ENCODE measurements at regions not wholly inside any gene's neighbourhood (a gene's known extent, or its start where the extent isn't known, plus 50 kb on each side); places are given as distances from the start of the nearest gene placed in this dataset.
"Not testable (repeated sequence)": the region's sequence is repeated elsewhere in the genome, so short reads cannot be mapped to it uniquely, and the experiment has no call there.

DNA sequence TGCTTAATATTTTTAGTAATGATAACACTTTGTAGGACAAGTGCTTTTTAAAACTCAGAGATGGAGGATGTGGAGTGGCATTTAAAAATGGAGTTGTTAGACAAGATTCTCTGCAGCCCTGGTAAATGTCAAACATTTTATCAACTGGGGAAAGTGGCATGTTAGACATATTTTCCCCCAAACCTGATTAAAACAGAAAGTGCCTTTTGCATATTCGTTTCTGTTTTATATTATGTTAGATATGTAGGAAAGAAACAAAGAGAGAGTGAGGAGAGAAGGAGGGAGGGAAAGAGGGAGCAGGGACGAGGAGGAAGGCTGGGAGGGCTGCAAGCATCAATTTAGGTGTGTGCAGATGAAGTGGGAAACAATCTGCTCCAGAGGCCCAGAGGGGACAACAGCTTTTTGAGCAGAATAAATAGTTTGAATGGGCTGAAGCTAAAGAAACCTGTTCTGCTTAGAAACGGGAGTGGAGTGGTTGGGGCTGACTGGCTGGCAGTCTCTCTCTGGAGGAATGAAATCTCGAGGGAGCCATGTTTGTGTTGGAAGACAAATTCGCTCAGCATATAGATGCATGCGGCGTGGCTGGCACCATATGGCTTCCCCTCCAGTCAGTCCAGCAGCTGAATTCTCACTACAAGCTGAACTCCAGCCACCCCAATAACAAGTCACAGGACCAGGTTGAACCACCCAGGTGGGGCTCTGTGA lies 502.2 kb downstream of the AJAP1 start:
- Mint-ChIP-seq H3K27ac (no peak overlapping the region), H3K9me3 (peaks cover 10% of the 10 kb centered on the region), H3K4me3 (no peak overlapping the region), H3K27me3 (ENCODE audit: low read depth) (no peaks in the 10 kb centered on the region), H3K36me3 (ENCODE audit: low read depth) (no peaks in the 10 kb centered on the region), H3K4me1 (ENCODE audit: low read depth) (no peaks in the 10 kb centered on the region)
- no peak for DNase-seq (ENCODE audit: low spot score)

DNA sequence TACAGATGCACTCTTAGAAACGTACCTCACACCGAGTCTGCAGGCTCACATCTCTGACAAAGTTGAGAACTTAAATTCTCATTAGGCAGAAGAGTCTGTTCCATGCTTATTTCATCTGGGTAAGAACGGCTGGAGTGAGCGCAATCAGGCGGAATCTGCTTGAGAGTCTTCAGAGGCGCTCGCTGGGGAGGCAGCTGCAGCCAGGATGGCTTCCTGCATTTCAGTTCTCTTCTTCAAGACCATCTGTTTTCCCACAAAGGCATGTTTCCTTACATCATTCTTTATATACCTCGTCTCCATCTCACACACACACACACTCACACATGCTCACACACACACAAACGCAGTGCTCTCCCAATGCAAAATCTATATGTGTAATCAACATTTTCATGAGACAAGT lies 497.1 kb downstream of the AJAP1 start:
- Mint-ChIP-seq H3K4me1 (ENCODE audit: low read depth) (no peaks in the 10 kb centered on the region), H3K9me3 (peaks cover 5% of the 10 kb centered on the region), H3K27me3 (ENCODE audit: low read depth) (no peaks in the 10 kb centered on the region)

GRCh38 chr1:5150191-5150590 lies 495.8 kb downstream of the AJAP1 start:
- Mint-ChIP-seq H3K9me3 (peaks cover 4% of the 10 kb centered on the region), H3K27ac (no peak overlapping the region), H3K36me3 (ENCODE audit: low read depth) (no peaks in the 10 kb centered on the region), H3K4me1 (ENCODE audit: low read depth) (no peaks in the 10 kb centered on the region), H3K4me3 (no peak overlapping the region), H3K27me3 (ENCODE audit: low read depth) (no peaks in the 10 kb centered on the region)
- no peak for DNase-seq (ENCODE audit: low spot score)

More for the DNA sequence above, 497.1 kb downstream of the AJAP1 start:
- H3K4me3 Mint-ChIP-seq, result no peak overlapping the region
- no peak overlapping the region for H3K27ac Mint-ChIP-seq
- H3K36me3 Mint-ChIP-seq (ENCODE audit: low read depth), result no peaks in the 10 kb centered on the region
- no peak for DNase-seq (ENCODE audit: low spot score)

GRCh38 chr1:5147806-5148205 lies 493.4 kb downstream of the AJAP1 start:
- Mint-ChIP-seq H3K27me3 (ENCODE audit: low read depth) (peaks cover 2% of the 10 kb centered on the region), H3K4me3 (no peak overlapping the region), H3K4me1 (ENCODE audit: low read depth) (no peaks in the 10 kb centered on the region), H3K9me3 (no peaks in the 10 kb centered on the region), H3K27ac (no peak overlapping the region), H3K36me3 (ENCODE audit: low read depth) (no peaks in the 10 kb centered on the region)
- DNase-seq (ENCODE audit: low spot score), result no peak

DNA sequence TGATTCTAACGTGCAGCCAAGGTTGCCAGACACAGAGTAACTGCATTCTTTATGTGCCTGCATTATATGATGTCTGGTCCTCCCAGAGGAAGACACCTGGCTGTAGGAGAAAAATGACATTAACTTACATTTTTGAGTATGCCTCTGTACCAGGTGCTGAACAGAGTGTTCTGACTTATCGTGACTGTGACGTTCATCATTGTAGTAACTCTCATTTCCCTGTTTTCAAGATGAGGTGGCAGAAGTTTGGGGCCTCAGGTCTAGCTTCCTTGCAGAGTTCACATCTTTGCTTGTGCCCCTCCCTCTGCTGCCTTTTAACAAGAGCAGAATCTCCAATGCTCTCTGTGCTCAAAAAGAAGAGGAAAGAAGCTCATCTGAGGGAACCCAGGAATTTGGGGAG lies 488.0 kb downstream of the AJAP1 start:
- no peak for DNase-seq (ENCODE audit: low spot score)
- Mint-ChIP-seq H3K9me3 (no peaks in the 10 kb centered on the region), H3K27ac (no peak overlapping the region), H3K27me3 (ENCODE audit: low read depth) (peaks cover 2% of the 10 kb centered on the region), H3K36me3 (ENCODE audit: low read depth) (no peaks in the 10 kb centered on the region), H3K4me3 (no peak overlapping the region), H3K4me1 (ENCODE audit: low read depth) (peaks cover 1% of the 10 kb centered on the region)

DNA sequence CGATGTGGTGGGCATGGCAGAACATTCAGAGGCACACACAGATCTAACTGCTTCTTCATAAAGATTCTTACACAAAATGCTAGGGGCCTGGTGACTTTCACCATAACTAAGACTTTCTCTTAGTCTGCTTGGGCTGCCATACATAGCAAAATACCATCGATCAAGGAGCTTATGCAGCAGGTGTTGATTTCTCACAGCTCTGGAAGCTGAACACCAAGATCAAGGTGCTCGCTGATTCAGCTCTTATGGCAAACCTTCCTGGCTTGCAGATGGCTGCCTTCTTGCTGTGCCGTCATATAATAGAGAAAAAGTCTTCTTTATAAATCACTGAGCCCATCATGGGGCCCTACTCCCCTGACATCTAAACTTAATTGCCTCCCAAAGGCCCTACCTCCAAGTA lies 487.3 kb downstream of the AJAP1 start:
- no peak for DNase-seq (ENCODE audit: low spot score)
- H3K4me3 Mint-ChIP-seq, result no peak overlapping the region
- H3K36me3 Mint-ChIP-seq (ENCODE audit: low read depth), result no peaks in the 10 kb centered on the region
- H3K9me3 Mint-ChIP-seq, result no peaks in the 10 kb centered on the region
- H3K27me3 Mint-ChIP-seq (ENCODE audit: low read depth), result peaks cover 2% of the 10 kb centered on the region
- H3K4me1 Mint-ChIP-seq (ENCODE audit: low read depth), result peaks cover 1% of the 10 kb centered on the region
- no peak overlapping the region for H3K27ac Mint-ChIP-seq

DNA sequence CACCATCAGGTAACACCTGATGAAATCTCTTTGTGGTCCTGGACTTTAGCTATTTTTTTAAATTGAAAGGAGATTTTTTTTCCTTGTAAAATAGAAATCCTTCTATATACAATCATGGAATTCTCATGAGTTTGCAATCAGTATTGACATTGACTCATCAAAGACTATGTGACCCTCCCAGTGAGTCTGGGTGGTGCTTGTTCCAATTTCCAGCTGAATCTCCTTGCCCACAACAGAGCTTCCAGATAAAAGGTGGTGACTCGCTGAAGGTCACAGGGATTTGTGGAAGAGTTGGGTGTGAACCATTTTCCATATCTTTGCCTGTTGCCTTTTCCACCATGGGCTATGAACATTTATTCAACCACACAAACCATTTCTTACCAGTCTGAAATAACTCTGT lies 486.6 kb downstream of the AJAP1 start:
- H3K4me3 Mint-ChIP-seq, result no peak overlapping the region
- no peak for DNase-seq (ENCODE audit: low spot score)
- H3K27ac Mint-ChIP-seq, result no peak overlapping the region
- H3K9me3 Mint-ChIP-seq, result no peaks in the 10 kb centered on the region
- peaks cover 2% of the 10 kb centered on the region for H3K27me3 Mint-ChIP-seq (ENCODE audit: low read depth)
- H3K4me1 Mint-ChIP-seq (ENCODE audit: low read depth), result peaks cover 1% of the 10 kb centered on the region
- H3K36me3 Mint-ChIP-seq (ENCODE audit: low read depth), result no peaks in the 10 kb centered on the region

DNA sequence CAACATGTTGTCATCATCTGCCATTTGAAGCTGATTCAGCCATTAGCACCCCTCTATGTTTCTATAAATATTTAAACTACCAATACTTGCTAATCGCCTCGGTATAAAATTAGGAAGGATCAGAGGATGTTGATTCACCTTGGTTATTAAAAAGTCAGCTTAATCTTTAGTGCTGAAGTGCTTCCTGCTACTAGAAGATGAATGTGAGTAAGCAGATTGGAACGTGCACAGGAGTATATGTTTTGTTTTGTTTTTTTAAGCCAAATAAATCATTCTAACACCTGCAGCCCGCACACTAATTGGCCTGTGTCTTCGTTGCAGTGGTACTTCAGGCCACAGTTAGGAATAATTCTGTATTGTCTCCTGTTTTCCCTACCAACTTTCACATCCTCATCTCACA lies 485.7 kb downstream of the AJAP1 start:
- H3K4me3 Mint-ChIP-seq, result no peak overlapping the region
- no peaks in the 10 kb centered on the region for H3K36me3 Mint-ChIP-seq (ENCODE audit: low read depth)
- DNase-seq (ENCODE audit: low spot score), result no peak
- H3K9me3 Mint-ChIP-seq, result no peaks in the 10 kb centered on the region
- H3K27me3 Mint-ChIP-seq (ENCODE audit: low read depth), result peaks cover 2% of the 10 kb centered on the region
- H3K27ac Mint-ChIP-seq, result no peak overlapping the region
- peaks cover 1% of the 10 kb centered on the region for H3K4me1 Mint-ChIP-seq (ENCODE audit: low read depth)

DNA sequence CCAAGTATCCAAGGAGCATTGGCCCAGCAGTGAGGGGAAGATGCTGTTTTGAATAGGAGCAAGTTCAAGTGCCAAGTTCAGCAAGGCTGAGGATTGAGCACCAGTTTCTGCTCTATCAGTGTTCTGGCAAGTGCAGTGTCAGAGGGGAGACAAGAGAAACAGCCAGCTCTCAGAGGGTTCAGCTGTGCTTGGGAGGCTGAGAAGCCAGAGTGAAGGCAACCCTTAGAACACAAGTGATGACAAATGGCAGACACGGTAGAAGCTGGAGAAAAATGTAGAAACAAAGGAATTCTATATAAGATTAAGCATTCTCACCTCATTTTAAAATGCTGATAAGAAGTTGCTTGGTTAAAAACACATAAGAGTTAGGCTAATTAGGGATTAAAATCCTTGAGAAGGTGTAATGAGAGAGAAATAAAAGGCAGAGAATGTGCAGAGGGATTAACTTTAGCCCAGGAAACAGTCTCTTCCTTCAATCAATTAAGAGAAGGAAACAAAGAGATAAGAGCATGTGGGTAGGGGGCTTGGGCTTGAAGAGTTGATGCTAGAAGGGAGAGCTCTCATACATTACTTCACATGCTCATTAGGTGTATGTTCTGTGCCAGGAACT lies 475.4 kb downstream of the AJAP1 start:
- Mint-ChIP-seq H3K4me1 (ENCODE audit: low read depth) (no peaks in the 10 kb centered on the region), H3K27me3 (ENCODE audit: low read depth) (no peaks in the 10 kb centered on the region), H3K9me3 (peaks cover 4% of the 10 kb centered on the region), H3K36me3 (ENCODE audit: low read depth) (no peaks in the 10 kb centered on the region), H3K27ac (no peak overlapping the region), H3K4me3 (no peak overlapping the region)
- DNase-seq (ENCODE audit: low spot score), result no peak

DNA sequence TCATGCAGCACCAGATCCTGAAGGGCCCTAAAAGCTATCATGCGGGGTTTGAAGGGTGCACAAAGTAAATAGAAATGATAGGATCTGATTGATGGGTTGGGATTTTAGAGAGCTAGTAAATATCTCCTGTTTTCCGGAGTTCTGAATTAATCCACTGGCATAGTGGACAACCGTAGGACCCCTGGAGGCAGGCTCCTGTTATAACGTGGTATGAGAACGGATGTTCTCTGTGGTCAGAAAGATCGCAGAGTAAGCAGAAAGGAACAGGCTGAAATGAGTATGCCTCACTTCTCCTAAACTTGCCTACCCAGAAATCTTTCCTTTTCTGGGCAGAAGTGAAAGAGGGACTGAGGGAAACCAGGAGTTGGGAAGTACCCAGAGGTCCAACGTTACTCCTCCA lies 470.8 kb downstream of the AJAP1 start:
- H3K4me3 Mint-ChIP-seq, result no peak overlapping the region
- peaks cover 4% of the 10 kb centered on the region for H3K9me3 Mint-ChIP-seq
- H3K27me3 Mint-ChIP-seq (ENCODE audit: low read depth), result peaks cover 2% of the 10 kb centered on the region
- DNase-seq (ENCODE audit: low spot score), result no peak
- H3K27ac Mint-ChIP-seq, result no peak overlapping the region
- no peaks in the 10 kb centered on the region for H3K36me3 Mint-ChIP-seq (ENCODE audit: low read depth)
- H3K4me1 Mint-ChIP-seq (ENCODE audit: low read depth), result no peaks in the 10 kb centered on the region

GRCh38 chr1:5120559-5120958 lies 466.1 kb downstream of the AJAP1 start:
- H3K4me1 Mint-ChIP-seq (ENCODE audit: low read depth), result no peaks in the 10 kb centered on the region
- peaks cover 2% of the 10 kb centered on the region for H3K27me3 Mint-ChIP-seq (ENCODE audit: low read depth)
- H3K4me3 Mint-ChIP-seq, result no peak overlapping the region
- no peaks in the 10 kb centered on the region for H3K9me3 Mint-ChIP-seq
- no peak overlapping the region for H3K27ac Mint-ChIP-seq
- no peak for DNase-seq (ENCODE audit: low spot score)
- no peaks in the 10 kb centered on the region for H3K36me3 Mint-ChIP-seq (ENCODE audit: low read depth)

DNA sequence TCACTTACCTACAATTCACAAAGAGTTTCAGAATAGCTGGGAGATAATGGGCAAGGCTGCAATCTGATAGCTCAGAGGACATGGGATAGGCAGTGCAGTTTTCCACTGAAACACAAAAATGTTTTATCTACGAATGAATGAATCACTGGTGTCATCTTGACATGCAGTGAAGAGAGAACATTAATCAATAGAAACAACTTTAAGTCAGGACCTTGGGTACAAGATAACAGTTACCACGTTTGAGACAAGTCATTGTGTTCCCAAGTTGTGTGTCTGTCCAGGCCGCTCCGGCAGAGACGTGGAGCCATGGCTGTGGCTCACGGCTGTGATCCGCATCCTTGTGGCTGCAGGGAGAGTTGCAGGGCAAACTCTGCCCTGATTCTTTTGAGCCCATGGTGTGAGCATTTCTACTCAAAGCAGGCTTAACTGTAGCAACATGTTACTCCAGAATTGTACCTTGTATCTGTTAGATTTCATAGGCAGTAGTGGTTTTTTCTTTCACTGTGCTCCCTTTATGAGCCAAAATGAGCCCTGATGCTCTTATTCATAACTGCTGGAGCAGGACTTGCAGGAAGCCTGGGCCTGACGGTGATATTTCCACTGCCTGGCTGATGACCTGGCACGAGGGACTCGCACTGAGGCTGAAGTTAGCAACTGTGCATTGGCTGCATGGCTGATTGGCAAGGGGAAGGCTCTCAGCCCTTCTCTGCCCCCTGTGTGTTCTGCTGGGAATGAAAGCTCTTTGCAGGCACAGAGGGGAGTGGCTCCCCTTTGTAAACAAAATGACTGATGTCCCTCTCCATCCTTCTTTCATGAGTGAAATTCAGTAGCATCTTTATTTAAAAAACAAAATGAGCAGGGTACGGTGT lies 465.2 kb downstream of the AJAP1 start:
- no peak overlapping the region for H3K4me3 Mint-ChIP-seq
- no peak for DNase-seq (ENCODE audit: low spot score)
- H3K9me3 Mint-ChIP-seq, result no peaks in the 10 kb centered on the region
- no peaks in the 10 kb centered on the region for H3K4me1 Mint-ChIP-seq (ENCODE audit: low read depth)
- no peak overlapping the region for H3K27ac Mint-ChIP-seq
- H3K36me3 Mint-ChIP-seq (ENCODE audit: low read depth), result no peaks in the 10 kb centered on the region
- peaks cover 2% of the 10 kb centered on the region for H3K27me3 Mint-ChIP-seq (ENCODE audit: low read depth)

DNA sequence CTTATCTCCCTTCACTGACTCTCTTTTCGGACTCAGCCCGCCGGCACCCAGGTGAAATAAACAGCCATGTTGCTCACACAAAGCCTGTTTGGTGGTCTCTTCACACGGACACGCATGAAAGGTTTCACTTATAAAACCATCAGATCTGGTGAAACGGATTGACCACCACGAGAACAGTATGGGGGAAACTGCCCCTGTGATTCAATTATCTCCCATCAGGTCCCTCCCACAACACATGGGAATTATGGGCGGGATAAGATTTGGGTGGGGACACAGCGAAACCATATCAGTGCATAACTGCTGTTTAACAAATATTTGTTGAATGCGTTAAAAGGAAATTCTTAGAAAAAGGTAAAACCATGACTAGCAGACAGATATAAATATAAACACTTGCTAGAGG lies 464.4 kb downstream of the AJAP1 start:
- H3K4me1 Mint-ChIP-seq (ENCODE audit: low read depth); H3K4me3 Mint-ChIP-seq; H3K9me3 Mint-ChIP-seq; DNase-seq (ENCODE audit: low spot score); H3K36me3 Mint-ChIP-seq (ENCODE audit: low read depth); H3K27ac Mint-ChIP-seq; H3K27me3 Mint-ChIP-seq (ENCODE audit: low read depth): not testable (repeated sequence)

DNA sequence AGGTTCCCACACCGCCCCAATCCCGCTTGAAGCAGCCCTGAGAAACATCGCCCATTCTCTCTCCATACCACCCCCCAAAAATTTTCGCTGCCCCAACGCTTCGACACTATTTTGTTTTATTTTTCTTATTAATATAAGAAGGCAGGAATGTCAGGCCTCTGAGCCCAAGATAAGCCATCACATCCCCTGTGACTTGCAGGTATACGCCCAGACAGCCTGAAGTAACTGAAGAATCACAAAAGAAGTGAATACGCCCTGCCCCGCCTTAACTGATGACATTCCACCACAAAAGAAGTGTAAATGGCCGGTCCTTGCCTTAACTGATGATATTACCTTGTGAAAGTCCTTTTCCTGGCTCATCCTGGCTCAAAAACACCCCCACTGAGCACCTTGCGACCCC lies 463.9 kb downstream of the AJAP1 start:
- H3K36me3 Mint-ChIP-seq (ENCODE audit: low read depth); H3K9me3 Mint-ChIP-seq; H3K27me3 Mint-ChIP-seq (ENCODE audit: low read depth); DNase-seq (ENCODE audit: low spot score); H3K27ac Mint-ChIP-seq; H3K4me3 Mint-ChIP-seq; H3K4me1 Mint-ChIP-seq (ENCODE audit: low read depth): not testable (repeated sequence)

All from T-helper 2 cell treated with Interferon-gamma antibody and Interleukin-4, amounts not matched to agents 5 μg/mL and 100 μg/mL, for 36 hours (primary cell).